ENCODE measurements at regions not wholly inside any gene's neighbourhood (a gene's known extent, or its start where the extent isn't known, plus 50 kb on each side); places are given as distances from the start of the nearest gene placed in this dataset.

- in situ Hi-C loops (cut with HindIII; ENCODE audit: low sequenced_read_pairs), result no loop called here
- H3K4me3 ChIP-seq (ENCODE audit: low read depth, low read length), result no peak overlapping the region
- TF ChIP-seq, protein P1, sequence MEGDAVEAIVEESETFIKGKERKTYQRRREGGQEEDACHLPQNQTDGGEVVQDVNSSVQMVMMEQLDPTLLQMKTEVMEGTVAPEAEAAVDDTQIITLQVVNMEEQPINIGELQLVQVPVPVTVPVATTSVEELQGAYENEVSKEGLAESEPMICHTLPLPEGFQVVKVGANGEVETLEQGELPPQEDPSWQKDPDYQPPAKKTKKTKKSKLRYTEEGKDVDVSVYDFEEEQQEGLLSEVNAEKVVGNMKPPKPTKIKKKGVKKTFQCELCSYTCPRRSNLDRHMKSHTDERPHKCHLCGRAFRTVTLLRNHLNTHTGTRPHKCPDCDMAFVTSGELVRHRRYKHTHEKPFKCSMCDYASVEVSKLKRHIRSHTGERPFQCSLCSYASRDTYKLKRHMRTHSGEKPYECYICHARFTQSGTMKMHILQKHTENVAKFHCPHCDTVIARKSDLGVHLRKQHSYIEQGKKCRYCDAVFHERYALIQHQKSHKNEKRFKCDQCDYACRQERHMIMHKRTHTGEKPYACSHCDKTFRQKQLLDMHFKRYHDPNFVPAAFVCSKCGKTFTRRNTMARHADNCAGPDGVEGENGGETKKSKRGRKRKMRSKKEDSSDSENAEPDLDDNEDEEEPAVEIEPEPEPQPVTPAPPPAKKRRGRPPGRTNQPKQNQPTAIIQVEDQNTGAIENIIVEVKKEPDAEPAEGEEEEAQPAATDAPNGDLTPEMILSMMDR (IDR thresholded peaks at IDR 0.05; ENCODE audit: low read depth, low read length), result no peak
- peak; percentile 38 for DNase-seq (ENCODE audit: low read depth, low spot score)
These were observed 215.5 kb upstream of the ECI2 start for GRCh38 chr6:4350567-4351519.

DNA sequence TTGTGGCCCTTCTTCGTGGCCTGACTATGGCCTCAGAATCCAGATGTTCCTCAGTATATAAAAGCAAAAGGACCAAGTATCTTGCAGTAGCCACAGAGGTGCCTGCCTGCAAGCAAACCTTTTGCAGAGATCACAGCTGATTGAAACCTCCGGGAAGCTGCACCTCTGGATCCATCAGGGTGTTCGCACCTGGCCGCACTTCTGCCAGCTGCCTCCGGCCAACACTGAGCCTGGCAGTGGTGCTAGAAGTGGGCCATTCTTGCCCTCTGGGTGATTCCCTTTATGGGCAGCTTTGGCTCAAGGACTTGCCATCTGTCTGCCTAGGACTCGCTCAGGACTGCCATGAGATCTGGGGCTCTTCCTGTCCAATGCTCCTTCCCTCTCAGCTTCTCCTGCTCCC lies 214.6 kb upstream of the ECI2 start:
- in situ Hi-C loops (cut with HindIII; ENCODE audit: low sequenced_read_pairs), result no loop called here
- no peak overlapping the region for H3K4me3 ChIP-seq (ENCODE audit: low read depth, low read length)
- TF ChIP-seq, protein P1 (IDR thresholded peaks at IDR 0.05; ENCODE audit: low read depth, low read length), result no peak
- no peak for DNase-seq (ENCODE audit: low read depth, low spot score)

DNA sequence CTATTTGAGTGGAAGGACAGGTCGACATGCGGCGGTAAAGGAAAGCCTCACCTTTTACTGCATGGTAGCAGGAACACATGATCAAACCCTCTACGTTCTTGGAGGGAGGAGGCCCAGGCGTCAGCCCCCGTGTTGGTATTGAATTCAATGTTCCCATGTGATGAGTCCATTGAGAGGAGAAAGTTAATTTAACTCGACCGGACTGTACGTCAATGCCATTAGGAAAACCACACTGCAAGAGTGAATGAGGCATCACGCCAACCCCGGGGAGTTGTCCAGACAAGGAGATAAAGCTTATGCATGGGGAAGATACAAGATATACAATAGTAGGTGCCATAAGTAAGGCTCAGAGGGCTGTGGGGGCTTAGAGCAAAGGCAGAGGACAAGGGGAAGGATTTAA lies 213.9 kb upstream of the ECI2 start:
- TF ChIP-seq, protein P1 (IDR thresholded peaks at IDR 0.05; ENCODE audit: low read depth, low read length), result no peak
- no peak overlapping the region for H3K4me3 ChIP-seq (ENCODE audit: low read depth, low read length)
- no peak for DNase-seq (ENCODE audit: low read depth, low spot score)
- in situ Hi-C loops (cut with HindIII; ENCODE audit: low sequenced_read_pairs), result no loop called here

- in situ Hi-C loops (cut with HindIII; ENCODE audit: low sequenced_read_pairs), result no loop called here
- no peak overlapping the region for H3K4me3 ChIP-seq (ENCODE audit: low read depth, low read length)
- no peak for DNase-seq (ENCODE audit: low read depth, low spot score)
- TF ChIP-seq, protein P1 (IDR thresholded peaks at IDR 0.05; ENCODE audit: low read depth, low read length), result no peak
These were observed 213.2 kb upstream of the ECI2 start for GRCh38 chr6:4348462-4349112.

DNA sequence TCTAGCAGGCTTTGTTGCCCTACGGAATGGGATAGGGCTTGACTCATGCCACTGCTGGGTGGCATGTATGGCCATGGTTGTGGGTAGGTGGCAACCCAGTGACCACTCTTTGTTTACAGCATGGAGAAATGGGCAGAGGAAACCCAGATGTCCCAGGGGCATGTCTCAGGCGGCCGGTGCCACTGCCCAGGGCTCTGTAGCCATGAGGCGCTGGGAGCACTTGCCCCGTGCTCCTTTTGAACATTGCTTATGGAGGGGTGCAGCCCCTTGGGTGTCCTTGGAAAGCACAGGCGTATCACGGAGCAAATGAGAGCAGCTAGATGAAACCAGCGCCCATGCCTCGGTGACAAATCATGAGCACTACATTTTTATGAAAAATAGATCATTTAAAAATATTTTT lies 212.5 kb upstream of the ECI2 start:
- TF ChIP-seq, protein P1 (IDR thresholded peaks at IDR 0.05; ENCODE audit: low read depth, low read length), result no peak
- no peak for DNase-seq (ENCODE audit: low read depth, low spot score)
- in situ Hi-C loops (cut with HindIII; ENCODE audit: low sequenced_read_pairs), result no loop called here
- no peak overlapping the region for H3K4me3 ChIP-seq (ENCODE audit: low read depth, low read length)

DNA sequence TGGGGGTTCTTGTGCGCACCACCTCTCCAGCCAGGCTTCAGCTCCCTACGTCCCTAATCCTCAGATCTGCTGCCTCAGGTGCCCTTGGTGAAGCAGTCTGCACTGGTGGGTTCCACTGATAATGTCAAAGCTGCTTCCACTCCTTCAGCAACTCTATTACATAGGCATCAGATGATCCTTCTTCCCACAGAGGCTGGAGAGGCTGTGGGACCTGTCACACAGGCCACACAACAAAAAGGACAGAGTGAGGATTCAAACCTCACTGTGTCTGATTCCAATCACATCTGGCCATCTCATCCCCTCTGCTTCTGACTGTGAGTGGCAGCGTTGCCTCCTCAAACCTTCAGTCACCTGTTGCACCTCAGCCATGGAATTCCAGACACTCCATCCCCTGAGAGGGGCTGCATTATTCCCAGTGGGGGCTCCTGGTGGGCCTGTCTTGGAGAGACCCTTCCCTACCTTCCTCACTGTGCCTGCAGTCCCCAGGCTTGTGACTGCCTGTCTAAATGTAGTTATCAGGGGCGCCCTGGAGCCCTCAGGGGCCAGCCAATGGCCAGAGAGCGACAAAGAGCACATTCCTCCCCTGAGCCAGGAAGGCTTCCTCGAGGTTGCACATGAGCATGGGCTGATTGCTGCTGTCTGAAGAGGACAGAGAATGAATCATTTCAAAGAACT lies 211.4 kb upstream of the ECI2 start:
- no peak overlapping the region for H3K4me3 ChIP-seq (ENCODE audit: low read depth, low read length)
- in situ Hi-C loops (cut with HindIII; ENCODE audit: low sequenced_read_pairs), result no loop called here
- TF ChIP-seq, protein P1 (IDR thresholded peaks at IDR 0.05; ENCODE audit: low read depth, low read length), result no peak
- no peak for DNase-seq (ENCODE audit: low read depth, low spot score)
